Amniotic epithelial cell (primary cell): ENCODE measurements at regions not wholly inside any gene's neighbourhood (a gene's known extent, or its start where the extent isn't known, plus 50 kb on each side); places are given as distances from the start of the nearest gene placed in this dataset.

Experiments used
- DNase-seq: peaks from one replicate; pipeline ENCODE4 v3.0.0-alpha.2; 2010; ENCODE audit warnings: low read depth

GRCh38 chr4:185925910-185926360, 113.9 kb upstream of the SORBS2 start:
- peak; percentile 77 for DNase-seq

- DNase-seq, result no peak
These were observed 119.4 kb upstream of the SORBS2 start for GRCh38 chr4:185931375-185931774.

GRCh38 chr4:185931986-185932385, 120.0 kb upstream of the SORBS2 start:
- no peak for DNase-seq

GRCh38 chr4:185932491-185932890, 120.5 kb upstream of the SORBS2 start:
- DNase-seq, result no peak

GRCh38 chr4:185933078-185933581, 121.1 kb upstream of the SORBS2 start:
- peak; percentile 91 for DNase-seq

GRCh38 chr4:185936650-185937376, 124.8 kb upstream of the SORBS2 start:
- no peak for DNase-seq

GRCh38 chr4:185938654-185939053, 126.7 kb upstream of the SORBS2 start:
- no peak for DNase-seq

- peak; percentile 77 for DNase-seq
These were observed 127.5 kb upstream of the TLR3 start for GRCh38 chr4:185941461-185941860.

- peak; percentile 35 for DNase-seq
These were observed 123.7 kb upstream of the TLR3 start for GRCh38 chr4:185945252-185945651.

GRCh38 chr4:185945906-185946305, 123.0 kb upstream of the TLR3 start:
- DNase-seq, result no peak

GRCh38 chr4:185950891-185951290, 118.1 kb upstream of the TLR3 start:
- peak; percentile 40 for DNase-seq

- no peak for DNase-seq
These were observed 113.7 kb upstream of the TLR3 start for GRCh38 chr4:185955151-185955770.

- no peak for DNase-seq
These were observed 113.0 kb upstream of the TLR3 start for GRCh38 chr4:185955826-185956543.

GRCh38 chr4:185956544-185956940, 112.4 kb upstream of the TLR3 start:
- no peak for DNase-seq

GRCh38 chr4:185958094-185958747, 110.7 kb upstream of the TLR3 start:
- DNase-seq, result no peak

GRCh38 chr4:185965426-185966384, 103.3 kb upstream of the TLR3 start:
- no peak for DNase-seq

GRCh38 chr4:185966549-185966948, 102.4 kb upstream of the TLR3 start:
- DNase-seq, result no peak

GRCh38 chr4:185966997-185967775, 101.8 kb upstream of the TLR3 start:
- no peak for DNase-seq

GRCh38 chr4:185969657-185970056, 99.3 kb upstream of the TLR3 start:
- DNase-seq, result no peak

GRCh38 chr4:185987961-185988627, 80.9 kb upstream of the TLR3 start:
- DNase-seq, result peak; percentile 40
